B cell (primary cell): ENCODE measurements at regions not wholly inside any gene's neighbourhood (a gene's known extent, or its start where the extent isn't known, plus 50 kb on each side); places are given as distances from the start of the nearest gene placed in this dataset.

Source experiments
- ATAC-seq: fragments of 200-7000 bp; cut with Tn5 transposase; one replicate; pipeline ENCODE4 v1.10.0; 2021; ENCODE audit warnings: low read depth, mild to moderate bottlenecking, moderate number of reproducible peaks, moderate library complexity
- CTCF ChIA-PET: fragments of 350-600 bp; sonication (Branson Sonifier 250); formaldehyde crosslinking; loops from one replicate; lab custom pipeline; 2021; ENCODE audit warnings: antibody characterized with exemption, inconsistent platforms; lab: Charles Lee
- POLR2A ChIA-PET: fragments of 350-600 bp; sonication (Branson Sonifier 250); formaldehyde crosslinking; loops from one replicate; lab custom pipeline; 2021; ENCODE audit warnings: antibody characterized with exemption; lab: Charles Lee
- DNase-seq: peaks from one replicate; pipeline ENCODE4 v3.0.0; 2013
- H2AFZ ChIP-seq: 2 replicates; pipeline ENCODE4 v1.6.1; 2012; ENCODE audit warnings: mild to moderate bottlenecking, low read depth, low read length; ENCODE audit not compliant: insufficient read depth, poor library complexity, severe bottlenecking
- H3K27ac ChIP-seq, 2 donors: 1 replicate in 1 of 2; 2 replicates in 1 of 2; pipeline ENCODE4 v1.5.1; 2012 to 2013; ENCODE audit warnings: low read length in 2 of 2, mild to moderate bottlenecking in 2 of 2, moderate library complexity in 1 of 2
- H3K27me3 ChIP-seq, 4 experiments: fragments of 200-600 bp in 1 of 4; sonication (generic) in 1 of 4; replicated peaks in 1 of 4; 1 replicate in 2 of 4; 2 replicates in 2 of 4; pipeline versions ENCODE4 v1.6.1 to v1.7.0; 2013 to 2016; ENCODE audit warnings: low read length in 3 of 4, mild to moderate bottlenecking in 2 of 4, mixed read lengths in 1 of 4, moderate library complexity in 1 of 4; ENCODE audit not compliant: insufficient read depth in 4 of 4, control insufficient read depth in 3 of 4; ENCODE audit errors: control extremely low read depth in 1 of 4
- H3K36me3 ChIP-seq, 2 experiments: replicated peaks in 1 of 2; 1 replicate in 1 of 2; 2 replicates in 1 of 2; pipeline versions ENCODE4 v1.6.1 to v1.7.1; 2013; ENCODE audit warnings: low read length in 1 of 2; ENCODE audit not compliant: insufficient read depth in 2 of 2, control insufficient read depth in 1 of 2; ENCODE audit errors: control extremely low read depth in 1 of 2, extremely low read depth in 1 of 2
- H3K4me1 ChIP-seq, 2 donors: fragments of 200-600 bp in 1 of 2; sonication (generic) in 1 of 2; 1 replicate in 1 of 2; 2 replicates in 1 of 2; pipeline versions ENCODE4 v1.5.1 to v1.6.1; 2013 to 2017; ENCODE audit warnings: low read length in 2 of 2; ENCODE audit not compliant: control insufficient read depth in 2 of 2, insufficient read depth in 2 of 2
- H3K4me2 ChIP-seq: replicated peaks from 2 replicates; pipeline ENCODE3; 2012; ENCODE audit warnings: mild to moderate bottlenecking, low read depth, low read length; ENCODE audit not compliant: poor library complexity, severe bottlenecking
- H3K4me3 ChIP-seq, 5 experiments: fragments of 200-600 bp in 1 of 5; sonication (generic) in 1 of 5; 1 replicate in 3 of 5; 2 replicates in 2 of 5; pipeline versions ENCODE4 v1.5.1 to v1.7.0; 2011 to 2016; ENCODE audit warnings: low read length in 4 of 5, mild to moderate bottlenecking in 4 of 5, low read depth in 2 of 5, control low read depth in 1 of 5, moderate library complexity in 1 of 5; ENCODE audit not compliant: insufficient read depth in 1 of 5; ENCODE audit errors: control extremely low read depth in 1 of 5, extremely low read depth in 1 of 5
- H3K79me2 ChIP-seq: fragments of 200-600 bp; sonication (generic); one replicate; pipeline ENCODE4 v1.6.0; 2016; ENCODE audit warnings: low read length; ENCODE audit not compliant: control insufficient read depth, insufficient read depth
- H3K9ac ChIP-seq: fragments of 200-600 bp; sonication (generic); 2 replicates; pipeline ENCODE4 v1.6.1; 2017; ENCODE audit warnings: mild to moderate bottlenecking, low read length, moderate library complexity
- H3K9me3 ChIP-seq, 3 donors: one replicate each; pipeline versions ENCODE4 v1.6.1 to v1.7.1; 2013; ENCODE audit warnings: low read length in 2 of 3; ENCODE audit not compliant: control insufficient read depth in 2 of 3, insufficient read depth in 1 of 3; ENCODE audit errors: control extremely low read depth in 1 of 3
- H4K20me1 ChIP-seq: 2 replicates; pipeline ENCODE4 v1.6.0; 2012; ENCODE audit warnings: mild to moderate bottlenecking, low read length; ENCODE audit not compliant: insufficient read depth, control insufficient read depth, poor library complexity, severe bottlenecking
- H3K27ac Mint-ChIP-seq: one replicate; pipeline ENCODE4 v1.8.0; 2021; ENCODE audit warnings: mixed read lengths
- H3K27me3 Mint-ChIP-seq: one replicate; pipeline ENCODE4 v1.8.0; 2021; ENCODE audit warnings: mixed read lengths
- H3K4me1 Mint-ChIP-seq: one replicate; pipeline ENCODE4 v1.8.0; 2021; ENCODE audit warnings: mixed read lengths
- H3K4me3 Mint-ChIP-seq: one replicate; pipeline ENCODE4 v1.8.0; 2021; ENCODE audit warnings: mixed read lengths
- H3K9me3 Mint-ChIP-seq: one replicate; pipeline ENCODE4 v1.8.0; 2022; ENCODE audit warnings: mixed read lengths; ENCODE audit not compliant: insufficient read depth
- CTCF ChIP-seq: fragments of 200-600 bp; IDR thresholded peaks from one replicate; pipeline ENCODE4 v1.8.0; 2022; ENCODE audit warnings: antibody characterized with exemption, mild to moderate bottlenecking
- EZH2 ChIP-seq: IDR thresholded peaks from 2 replicates; pipeline ENCODE4 v1.6.1; 2012; ENCODE audit warnings: borderline replicate concordance, low read depth, mild to moderate bottlenecking, moderate library complexity, low read length; ENCODE audit not compliant: insufficient read depth, poor library complexity, severe bottlenecking
- WGBS: methylation state at CpG from one replicate; pipeline ENCODE4 v1.1.5; 2013; ENCODE audit warnings: missing lambda C conversion rate; ENCODE audit not compliant: insufficient coverage; 5-methylcytosine and 5-hydroxymethylcytosine counted together
- intact Hi-C: fragments of 100-400 bp; cut with micrococcal nuclease; formaldehyde crosslinking; loops from one replicate; pipeline ENCODE4 v1.10.0; 2022

- ATAC-seq (no peak), DNase-seq (no peak)
- CTCF ChIA-PET = no interaction called here
- Histone ChIP-seq H3K79me2 (no peaks in the 10 kb centered on the region), H2AFZ (no peak overlapping the region), H4K20me1 (no peaks in the 10 kb centered on the region), H3K36me3 (no peaks in the 10 kb centered on the region), H3K4me1 (no peaks in the 10 kb centered on the region), H3K4me3 (no peak overlapping the region), H3K9ac (no peak overlapping the region), H3K27ac (no peak overlapping the region), H3K4me2 (no peak overlapping the region), H3K9me3 (no peaks in the 10 kb centered on the region), H3K27me3 (no peaks in the 10 kb centered on the region)
- intact Hi-C loops = no loop called here
- POLR2A ChIA-PET = no interaction called here
- no peak overlapping the region for H3K27ac Mint-ChIP-seq
- no peak overlapping the region for H3K4me3 Mint-ChIP-seq
- H3K27me3 Mint-ChIP-seq = no peaks in the 10 kb centered on the region
- no peak for TF ChIP-seq EZH2
- no peak for TF ChIP-seq CTCF
- H3K4me1 Mint-ChIP-seq = no peaks in the 10 kb centered on the region
- no CpG with 5 or more reads among the region's 4 CpGs for WGBS
- no peaks in the 10 kb centered on the region for H3K9me3 Mint-ChIP-seq
Observed at GRCh38 chr2:109686921-109687320, 72.8 kb downstream of the SOWAHC start.

GRCh38 chr2:109689182-109689930, 75.2 kb downstream of the SOWAHC start:
- H3K9ac ChIP-seq = no peak overlapping the region
- ATAC-seq = no peak
- no peaks in the 10 kb centered on the region for H3K36me3 ChIP-seq
- TF ChIP-seq CTCF (no peak), EZH2 (no peak)
- Mint-ChIP-seq H3K4me3 (no peak overlapping the region), H3K27ac (no peak overlapping the region), H3K27me3 (no peaks in the 10 kb centered on the region), H3K4me1 (no peaks in the 10 kb centered on the region), H3K9me3 (peaks cover 2% of the 10 kb centered on the region)
- ChIA-PET POLR2A (no interaction called here), CTCF (interaction anchor here (0.6 kb wide), 1 partner anchor 16 kb away, joined by 3 read pairs; no protein-coding TSS in a partner anchor)
- H3K79me2 ChIP-seq = no peaks in the 10 kb centered on the region
- H3K27me3 ChIP-seq = no peaks in the 10 kb centered on the region
- no peak for DNase-seq
- intact Hi-C loops = no loop called here
- no peak overlapping the region for H3K27ac ChIP-seq
- no peaks in the 10 kb centered on the region for H3K4me1 ChIP-seq
- H3K4me3 ChIP-seq = no peak overlapping the region
- H3K4me2 ChIP-seq = no peak overlapping the region
- WGBS = 67% methylated on average over 3 of the region's 5 CpGs
- H3K9me3 ChIP-seq = no peaks in the 10 kb centered on the region
- no peak overlapping the region for H2AFZ ChIP-seq
- no peaks in the 10 kb centered on the region for H4K20me1 ChIP-seq
